ENCODE measurements at regions not wholly inside any gene's neighbourhood (a gene's known extent, or its start where the extent isn't known, plus 50 kb on each side); places are given as distances from the start of the nearest gene placed in this dataset.

GRCh38 chr6:151154418-151154817 is 85.3 kb upstream of the AKAP12 start:
- no peak overlapping the region for H3K27ac ChIP-seq (ENCODE audit: low read length in 2 of 2)
- H3K9me3 Mint-ChIP-seq (ENCODE audit: insufficient read depth) = no peaks in the 10 kb centered on the region
- intact Hi-C loops (cut with micrococcal nuclease) = no loop called here
- whole genome bisulfite sequencing (ENCODE audit: insufficient coverage) = no CpG with 5 or more reads among the region's 2 CpGs
- no peaks in the 10 kb centered on the region for H3K4me1 ChIP-seq (ENCODE audit: control insufficient read depth in 2 of 2, insufficient read depth in 2 of 2, low read length in 2 of 2)
- peaks cover 11% of the 10 kb centered on the region for H3K27me3 Mint-ChIP-seq
- H3K4me1 Mint-ChIP-seq = no peaks in the 10 kb centered on the region
- no peak overlapping the region for H2AFZ ChIP-seq (ENCODE audit: insufficient read depth, low read depth, low read length, poor library complexity, severe bottlenecking)
- ChIA-PET POLR2A (no interaction called here), CTCF (no interaction called here)
- no peaks in the 10 kb centered on the region for H3K79me2 ChIP-seq (ENCODE audit: control insufficient read depth, insufficient read depth, low read length)
- no peaks in the 10 kb centered on the region for H3K36me3 ChIP-seq (replicated peaks in 1 of 2; ENCODE audit: control extremely low read depth in 1 of 2, control insufficient read depth in 1 of 2, extremely low read depth in 1 of 2, insufficient read depth in 2 of 2, low read length in 1 of 2)
- no peak for TF ChIP-seq EZH2 (IDR thresholded peaks at IDR 0.05; ENCODE audit: borderline replicate concordance, insufficient read depth, low read depth, low read length, poor library complexity, severe bottlenecking)
- no peak for TF ChIP-seq CTCF (IDR thresholded peaks at IDR 0.05)
- no peak for ATAC-seq (ENCODE audit: low read depth)
- H3K4me3 ChIP-seq (ENCODE audit: control extremely low read depth in 1 of 5, extremely low read depth in 1 of 5, insufficient read depth in 1 of 5, low read depth in 2 of 5, low read length in 4 of 5) = no peak overlapping the region
- no peaks in the 10 kb centered on the region for H4K20me1 ChIP-seq (ENCODE audit: control insufficient read depth, insufficient read depth, low read length, poor library complexity, severe bottlenecking)
- no peak overlapping the region for H3K9ac ChIP-seq (ENCODE audit: low read length)
- H3K27me3 ChIP-seq (replicated peaks in 1 of 4; ENCODE audit: control extremely low read depth in 1 of 4, control insufficient read depth in 3 of 4, insufficient read depth in 4 of 4, low read length in 3 of 4) = peaks cover 0 to 5% (median 0%) of the 10 kb centered on the region in 4 experiments
- no peaks in the 10 kb centered on the region for H3K9me3 ChIP-seq (ENCODE audit: control extremely low read depth in 1 of 3, control insufficient read depth in 2 of 3, insufficient read depth in 1 of 3, low read length in 2 of 3)
- DNase-seq = no peak
- H3K4me3 Mint-ChIP-seq = no peak overlapping the region
- no peak overlapping the region for H3K27ac Mint-ChIP-seq
- no peak overlapping the region for H3K4me2 ChIP-seq (replicated peaks; ENCODE audit: low read depth, low read length, poor library complexity, severe bottlenecking)

- no peak for DNase-seq
- Mint-ChIP-seq H3K27ac (no peak overlapping the region), H3K9me3 (ENCODE audit: insufficient read depth) (no peaks in the 10 kb centered on the region), H3K4me1 (no peaks in the 10 kb centered on the region), H3K27me3 (peaks cover 11% of the 10 kb centered on the region), H3K4me3 (no peak overlapping the region)
- Histone ChIP-seq H3K9me3 (ENCODE audit: control extremely low read depth in 1 of 3, control insufficient read depth in 2 of 3, insufficient read depth in 1 of 3, low read length in 2 of 3) (no peaks in the 10 kb centered on the region), H3K79me2 (ENCODE audit: control insufficient read depth, insufficient read depth, low read length) (no peaks in the 10 kb centered on the region), H3K36me3 (replicated peaks in 1 of 2; ENCODE audit: control extremely low read depth in 1 of 2, control insufficient read depth in 1 of 2, extremely low read depth in 1 of 2, insufficient read depth in 2 of 2, low read length in 1 of 2) (no peaks in the 10 kb centered on the region), H3K4me3 (ENCODE audit: control extremely low read depth in 1 of 5, extremely low read depth in 1 of 5, insufficient read depth in 1 of 5, low read depth in 2 of 5, low read length in 4 of 5) (no peak overlapping the region), H3K27ac (ENCODE audit: low read length in 2 of 2) (no peak overlapping the region), H3K4me2 (replicated peaks; ENCODE audit: low read depth, low read length, poor library complexity, severe bottlenecking) (no peak overlapping the region), H3K27me3 (replicated peaks in 1 of 4; ENCODE audit: control extremely low read depth in 1 of 4, control insufficient read depth in 3 of 4, insufficient read depth in 4 of 4, low read length in 3 of 4) (peaks cover 0 to 5% (median 0%) of the 10 kb centered on the region in 4 experiments), H4K20me1 (ENCODE audit: control insufficient read depth, insufficient read depth, low read length, poor library complexity, severe bottlenecking) (no peaks in the 10 kb centered on the region), H2AFZ (ENCODE audit: insufficient read depth, low read depth, low read length, poor library complexity, severe bottlenecking) (no peak overlapping the region), H3K9ac (ENCODE audit: low read length) (no peak overlapping the region), H3K4me1 (ENCODE audit: control insufficient read depth in 2 of 2, insufficient read depth in 2 of 2, low read length in 2 of 2) (no peaks in the 10 kb centered on the region)
- CTCF ChIA-PET = no interaction called here
- ATAC-seq (ENCODE audit: low read depth) = no peak
- WGBS (ENCODE audit: insufficient coverage) = no CpG with 5 or more reads among the region's 1 CpG
- TF ChIP-seq EZH2 (IDR thresholded peaks at IDR 0.05; ENCODE audit: borderline replicate concordance, insufficient read depth, low read depth, low read length, poor library complexity, severe bottlenecking) = no peak
- POLR2A ChIA-PET = no interaction called here
- intact Hi-C loops (cut with micrococcal nuclease) = no loop called here
Measured at GRCh38 chr6:151155095-151155494, 84.7 kb upstream of the AKAP12 start.
